ENCODE measurements at regions not wholly inside any gene's neighbourhood (a gene's known extent, or its start where the extent isn't known, plus 50 kb on each side); places are given as distances from the start of the nearest gene placed in this dataset.

DNA sequence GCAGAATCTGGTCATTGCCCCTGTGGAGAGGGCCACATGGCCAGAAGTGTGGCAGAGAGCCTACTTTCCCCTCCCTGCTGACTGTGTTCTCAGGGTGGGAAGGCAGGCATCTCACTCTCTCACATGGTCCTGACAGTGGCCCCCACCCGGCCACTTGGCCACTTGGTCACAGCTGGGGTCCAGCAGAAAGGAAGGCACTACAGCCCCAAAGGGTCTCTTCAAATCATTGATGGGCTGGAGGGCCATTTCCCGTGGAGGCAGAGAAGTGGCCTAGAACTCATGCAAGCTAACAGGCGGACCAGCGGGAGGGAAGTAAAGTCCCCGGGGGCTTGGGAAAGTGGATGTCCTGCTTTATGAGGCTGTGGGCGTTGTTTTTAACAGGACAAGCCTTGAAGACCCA is 125.3 kb downstream of the EMX2 start:
- no peak for DNase-seq (ENCODE audit: extremely low spot score, insufficient read length, low read depth)
- no peak for FAIRE-seq

DNA sequence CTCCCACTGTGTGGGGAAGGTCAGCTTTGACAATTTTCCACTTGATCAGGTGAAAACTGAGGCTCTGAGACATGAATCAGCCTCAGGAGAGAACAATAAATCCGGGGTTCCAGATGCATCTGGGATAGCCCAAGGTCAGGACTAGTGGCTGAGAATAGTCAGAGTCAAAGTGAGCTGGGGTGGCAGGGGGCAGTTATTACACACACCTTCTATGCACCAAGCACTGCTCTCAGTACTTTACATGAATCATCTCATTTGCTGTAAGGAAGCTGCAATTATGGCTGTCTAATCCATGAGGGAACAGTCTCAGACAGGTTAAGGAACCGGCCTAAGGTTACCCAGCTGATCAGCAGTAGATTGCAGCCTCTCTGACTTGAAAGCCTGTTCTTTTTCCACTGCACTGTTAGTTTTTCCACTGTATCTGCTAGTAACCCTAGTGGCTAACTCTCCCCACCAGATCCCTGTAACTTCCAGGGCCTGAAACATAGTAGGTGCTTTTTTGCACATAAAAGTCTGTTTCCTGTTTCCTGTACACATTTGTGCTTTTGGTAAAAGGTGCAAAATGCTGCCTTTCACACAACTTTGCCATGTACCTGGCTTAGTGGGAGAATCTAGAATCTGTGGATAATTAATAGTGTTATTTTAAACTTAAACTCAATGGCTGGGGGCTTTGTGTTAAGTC is 125.9 kb downstream of the EMX2 start:
- no peak for FAIRE-seq
- DNase-seq (ENCODE audit: extremely low spot score, insufficient read length, low read depth) = no peak

DNA sequence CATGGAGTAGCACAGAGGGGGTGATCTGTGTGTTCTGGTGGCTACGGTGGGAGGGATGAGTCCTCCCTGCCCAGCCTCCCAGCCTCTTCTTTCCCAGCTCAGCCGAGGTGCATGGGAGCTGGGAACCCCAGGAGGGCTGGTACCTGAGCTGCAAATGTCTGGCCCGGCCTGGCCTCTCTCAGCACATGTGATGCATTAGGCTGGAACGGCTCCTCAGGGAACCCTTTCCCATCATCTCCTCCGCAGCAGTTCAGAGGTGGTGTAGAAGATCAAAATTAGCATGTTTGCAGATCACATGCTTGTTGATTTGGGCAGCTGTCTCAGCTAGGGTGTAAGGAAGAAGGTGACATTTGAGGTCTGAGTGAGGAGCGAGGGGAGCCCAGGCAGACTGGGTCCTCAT is 126.6 kb downstream of the EMX2 start:
- FAIRE-seq (no peak), DNase-seq (ENCODE audit: extremely low spot score, insufficient read length, low read depth) (no peak)

DNA sequence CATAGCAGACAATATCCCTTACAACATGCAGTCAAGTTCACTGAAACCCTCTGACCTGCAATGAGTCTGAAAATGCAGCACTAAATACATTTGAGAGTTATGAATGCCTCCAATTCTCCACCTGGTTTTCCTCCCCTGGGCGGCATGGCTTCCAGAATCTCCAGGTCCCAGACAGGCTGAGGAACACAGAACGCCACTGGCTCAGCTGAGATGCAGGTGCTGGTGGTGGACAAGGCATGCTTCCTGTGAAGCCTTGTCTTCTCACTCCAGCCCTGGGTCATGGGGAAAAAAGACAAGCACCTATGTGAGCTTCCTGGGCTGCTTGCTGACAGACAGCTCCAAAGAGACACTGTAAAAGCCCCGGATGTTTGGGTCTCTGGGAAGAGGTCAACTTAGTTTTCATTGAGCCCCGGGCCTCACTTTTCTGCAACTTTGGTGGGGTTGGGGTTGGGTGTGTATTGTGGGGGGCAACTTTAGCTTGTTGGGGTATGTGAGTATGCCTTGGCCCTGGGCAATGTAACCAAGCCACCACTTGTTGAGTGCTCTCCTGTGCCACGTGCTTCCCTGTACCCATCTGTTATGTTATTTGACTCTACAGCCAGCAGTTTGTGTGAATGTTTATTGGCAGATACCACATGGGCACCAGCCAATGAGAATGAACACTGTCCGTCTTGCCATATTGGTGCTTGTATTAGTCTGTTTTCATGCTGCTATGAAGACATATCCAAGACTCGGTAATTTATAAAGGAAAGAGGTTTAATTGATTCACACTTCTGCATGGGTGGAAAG is 127.8 kb downstream of the EMX2 start:
- FAIRE-seq (no peak), DNase-seq (ENCODE audit: extremely low spot score, insufficient read length, low read depth) (no peak)

DNA sequence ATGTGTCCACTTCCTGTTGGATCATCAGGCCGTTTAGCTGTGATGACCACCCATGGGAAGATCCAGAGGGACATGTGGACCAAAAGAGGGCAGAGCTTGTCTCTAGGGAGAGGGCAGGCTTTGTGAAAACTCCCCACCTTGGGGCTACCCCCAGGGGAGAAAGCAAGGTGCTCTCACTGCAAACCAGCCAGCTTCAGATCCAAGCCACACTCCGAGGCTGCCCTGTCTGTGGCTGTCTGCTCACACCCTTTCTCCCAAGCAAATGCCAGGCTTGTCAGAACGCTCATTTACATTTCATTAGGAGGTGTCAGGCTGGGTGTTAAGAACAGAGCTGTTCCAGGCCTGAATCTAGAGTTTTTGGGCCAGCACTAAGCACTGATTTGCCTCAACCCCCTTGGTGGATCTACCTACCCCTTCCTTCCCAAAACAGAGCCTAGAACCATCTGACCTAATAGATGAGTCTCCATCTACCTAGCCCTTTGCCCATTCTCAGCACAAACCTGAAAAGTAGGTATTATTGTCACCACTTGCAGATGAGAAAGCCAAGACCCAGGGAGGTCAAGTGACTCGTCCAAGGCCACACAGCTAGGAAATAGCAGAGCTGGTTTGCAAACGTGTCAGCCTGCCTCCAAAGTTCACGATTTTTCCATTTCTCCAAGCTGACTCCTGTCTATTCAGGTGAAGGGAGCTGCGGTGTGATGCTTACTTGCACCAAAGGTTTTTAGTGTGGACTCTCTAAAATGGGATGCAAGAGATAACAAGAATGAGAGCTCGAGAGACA is 130.9 kb downstream of the EMX2 start:
- DNase-seq (ENCODE audit: extremely low spot score, insufficient read length, low read depth) (no peak), FAIRE-seq (no peak)

DNA sequence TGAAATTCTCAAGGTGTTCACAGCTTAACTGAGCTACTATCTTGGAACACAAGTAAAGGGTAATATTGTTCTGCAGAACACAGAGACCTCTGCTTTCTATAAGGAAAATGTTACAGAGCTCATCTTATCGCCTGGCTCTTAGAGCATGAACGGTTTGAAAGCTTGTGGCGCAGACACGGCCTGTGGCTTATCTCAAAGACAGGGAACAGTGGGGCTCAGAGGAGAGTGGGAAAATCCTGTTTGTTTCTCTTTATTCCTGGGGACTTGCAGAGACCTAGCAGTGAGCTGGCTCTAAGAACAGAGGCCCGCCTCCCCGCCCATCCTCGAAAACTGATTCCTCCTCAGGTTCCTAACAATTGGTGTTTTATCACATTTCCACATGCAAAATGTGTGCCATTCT is 131.7 kb downstream of the EMX2 start:
- FAIRE-seq = no peak
- no peak for DNase-seq (ENCODE audit: extremely low spot score, insufficient read length, low read depth)

DNA sequence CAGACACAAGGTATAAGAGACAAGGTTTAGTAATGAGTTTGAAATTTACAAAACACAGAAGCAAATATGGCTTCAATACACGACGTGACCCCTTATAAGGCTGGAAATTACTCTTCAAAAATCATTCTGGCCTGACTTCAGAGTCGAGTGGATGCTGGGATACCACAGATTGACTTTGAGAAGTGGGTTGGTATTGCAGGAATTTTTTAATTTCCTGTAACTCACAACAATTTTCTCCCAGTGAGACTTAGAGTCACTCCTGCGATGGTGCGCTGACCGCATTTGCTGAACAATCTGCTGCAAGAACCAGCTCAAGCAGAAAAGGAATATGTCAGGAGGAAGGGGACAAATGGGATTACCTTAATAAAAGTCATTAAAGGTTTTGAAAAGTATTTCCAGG is 132.1 kb downstream of the EMX2 start:
- FAIRE-seq = no peak
- no peak for DNase-seq (ENCODE audit: extremely low spot score, insufficient read length, low read depth)

DNA sequence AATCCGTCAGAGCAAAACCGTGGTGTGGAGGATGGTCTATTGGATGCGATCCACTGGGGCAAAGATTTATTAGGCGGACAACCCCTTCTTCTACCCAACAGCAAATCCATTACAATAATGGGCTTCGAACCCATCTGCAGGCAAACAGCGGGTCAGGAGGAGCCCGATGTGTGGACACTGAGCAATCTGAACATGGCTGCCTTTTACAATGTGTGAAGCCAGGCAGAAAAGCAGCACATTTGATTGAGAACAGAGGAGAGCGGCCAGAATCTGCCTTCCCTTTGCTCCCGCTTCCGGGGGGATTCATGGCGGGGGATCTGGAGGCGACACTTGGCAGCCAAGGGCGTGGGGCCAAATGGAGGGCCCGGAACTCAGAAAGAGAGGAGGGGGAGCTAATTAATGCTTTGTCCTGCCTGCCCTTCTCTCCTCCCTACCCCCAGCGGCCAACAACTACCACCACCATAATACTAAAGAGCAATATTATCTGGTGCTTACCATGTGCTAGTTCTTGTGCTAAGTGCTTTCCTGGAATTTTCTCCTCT is 133.0 kb downstream of the EMX2 start:
- DNase-seq (ENCODE audit: extremely low spot score, insufficient read length, low read depth) (no peak), FAIRE-seq (no peak)

DNA sequence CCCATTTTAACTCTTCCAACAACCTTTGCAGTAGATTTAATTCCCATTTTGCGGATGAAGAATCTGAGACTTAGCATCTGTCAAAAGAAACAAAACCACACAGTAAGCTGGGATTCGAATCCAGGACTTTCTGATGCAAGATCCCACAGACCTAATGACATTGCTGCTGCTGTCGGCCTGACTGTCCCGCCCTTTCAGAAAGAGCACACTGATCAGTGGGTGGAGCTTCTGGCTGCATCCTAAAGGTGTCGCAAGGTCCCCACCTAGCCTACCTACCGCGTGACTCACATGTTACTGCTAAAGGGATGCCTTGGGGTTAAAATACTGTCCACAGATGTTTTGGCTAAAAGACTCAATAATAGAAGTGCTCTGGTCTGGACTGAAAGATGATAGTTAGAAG is 134.7 kb downstream of the EMX2 start:
- no peak for FAIRE-seq
- no peak for DNase-seq (ENCODE audit: extremely low spot score, insufficient read length, low read depth)

DNA sequence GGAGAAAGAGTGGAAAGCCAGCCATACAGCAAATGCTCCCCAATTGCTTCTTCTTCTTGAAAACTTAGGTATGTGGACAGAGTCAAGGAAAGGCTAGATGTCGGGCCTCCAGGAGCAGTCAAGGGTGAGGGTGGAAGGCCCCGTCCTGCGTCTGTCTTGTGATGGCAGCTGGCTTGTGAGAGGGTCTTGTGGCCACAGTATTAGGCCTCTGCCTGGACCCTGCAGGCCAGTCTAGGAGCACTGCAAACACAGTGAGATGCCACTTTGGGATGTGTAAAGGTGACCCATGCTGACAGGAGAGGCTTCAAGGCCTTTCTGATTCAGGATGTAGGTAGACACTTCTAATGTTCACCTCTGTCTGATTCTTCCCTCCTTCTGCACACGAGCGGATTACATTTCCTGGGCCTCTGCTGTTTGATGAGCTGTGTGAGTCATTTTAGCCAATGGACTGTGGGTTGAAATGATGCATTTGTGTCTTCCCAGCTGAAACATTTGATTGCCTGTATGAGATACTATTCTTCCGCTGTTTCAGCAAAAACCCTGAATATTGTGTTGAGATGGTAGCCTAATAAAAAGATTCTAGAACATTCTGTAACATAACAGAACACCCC is 135.4 kb downstream of the EMX2 start:
- FAIRE-seq = no peak
- DNase-seq (ENCODE audit: extremely low spot score, insufficient read length, low read depth) = no peak

DNA sequence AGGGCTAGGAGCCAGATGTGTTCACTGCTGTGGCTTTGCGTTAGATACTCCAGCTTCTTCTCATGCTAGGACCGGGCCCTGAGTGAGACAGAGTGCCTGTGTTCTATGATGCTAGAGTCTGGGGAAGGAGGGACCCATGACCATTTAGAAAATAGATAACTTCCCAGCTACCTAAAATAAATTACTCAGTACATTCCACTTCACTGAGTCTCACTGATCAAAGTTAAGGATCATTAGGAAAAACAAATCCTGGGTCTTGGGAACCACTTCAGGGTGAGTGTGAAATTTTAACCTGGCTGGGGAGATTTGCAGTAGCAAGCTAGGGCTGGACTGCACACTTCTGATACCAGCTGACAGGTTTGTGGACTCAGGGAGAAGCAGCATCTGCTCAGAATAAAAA is 138.1 kb downstream of the EMX2 start:
- FAIRE-seq = no peak

DNA sequence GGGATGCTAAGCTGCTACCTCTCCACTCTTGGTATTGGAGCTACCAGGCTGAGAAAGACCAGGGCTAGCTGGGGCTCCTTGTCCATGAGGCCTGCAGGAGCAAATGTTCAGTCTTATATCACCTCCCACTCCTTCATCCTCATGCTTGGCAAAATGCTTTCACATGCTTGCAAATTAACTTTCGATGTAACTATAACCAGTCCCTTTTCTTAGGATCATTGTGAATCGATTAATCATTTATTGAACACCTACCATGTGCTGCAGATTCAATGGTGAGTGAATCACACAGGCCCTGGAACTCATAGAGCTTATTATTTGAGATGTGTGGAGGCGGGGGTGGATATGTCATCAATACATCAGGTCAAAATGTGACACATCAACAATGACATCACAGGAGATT is 138.6 kb downstream of the EMX2 start:
- no peak for FAIRE-seq
- DNase-seq (ENCODE audit: extremely low spot score, insufficient read length, low read depth) = no peak

More for the DNA sequence above, 138.1 kb downstream of the EMX2 start:
- DNase-seq (ENCODE audit: extremely low spot score, insufficient read length, low read depth) = no peak

DNA sequence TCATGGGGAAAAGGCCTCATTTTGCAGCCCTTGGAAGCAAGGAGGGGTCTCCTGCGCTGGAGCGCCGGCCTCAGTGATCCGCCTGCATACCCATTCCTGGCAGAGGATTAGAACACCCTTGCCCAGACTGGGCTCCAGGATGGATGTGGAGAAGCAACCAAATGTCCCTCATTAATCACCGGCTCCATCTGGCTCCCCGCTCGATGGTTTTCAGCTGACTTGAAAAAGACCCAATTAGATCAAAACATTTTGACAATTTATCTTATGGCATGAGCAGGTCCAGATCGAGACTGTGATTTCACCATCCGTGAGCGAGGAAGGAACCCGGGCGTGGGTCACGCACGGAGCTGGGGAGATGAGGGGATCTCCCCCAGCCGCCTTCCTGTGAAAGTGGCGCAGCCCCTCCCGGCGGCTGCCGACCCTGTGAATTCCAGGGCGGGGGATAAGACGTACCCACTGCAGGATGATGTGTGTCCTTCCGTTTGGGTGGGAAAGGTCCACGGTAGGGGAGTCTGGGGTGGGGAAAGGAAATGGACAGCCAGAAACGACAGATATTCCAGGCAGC is 141.6 kb downstream of the EMX2 start:
- DNase-seq (ENCODE audit: extremely low spot score, insufficient read length, low read depth) = no peak
- FAIRE-seq = no peak

DNA sequence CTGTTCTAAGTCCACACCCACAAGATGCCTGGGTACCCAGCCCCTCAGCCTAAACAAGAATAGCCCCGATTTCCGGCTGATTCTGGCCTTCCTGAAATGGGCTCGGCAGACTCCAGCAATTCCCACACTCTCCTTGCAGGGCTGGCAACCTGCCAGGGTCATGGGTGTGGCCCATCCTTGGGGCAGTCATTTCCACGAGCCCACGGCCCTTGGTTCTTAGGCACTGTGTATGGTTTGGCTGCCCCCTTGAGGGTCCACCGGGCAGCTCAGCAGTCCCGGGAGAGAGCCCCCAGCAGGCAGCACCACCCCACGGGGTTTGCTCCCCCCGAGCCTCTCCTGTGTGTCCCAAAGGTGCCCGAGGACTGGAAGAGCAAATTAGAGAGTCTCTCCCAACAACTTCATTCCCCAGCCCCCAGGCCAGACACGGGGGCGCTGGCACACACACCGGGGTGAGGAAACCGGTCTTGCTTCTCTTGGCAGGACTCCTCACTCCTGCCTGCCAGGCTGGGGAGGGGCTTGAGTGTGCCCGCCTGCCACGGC is 142.2 kb downstream of the EMX2 start:
- DNase-seq (ENCODE audit: extremely low spot score, insufficient read length, low read depth) (no peak), FAIRE-seq (no peak)

DNA sequence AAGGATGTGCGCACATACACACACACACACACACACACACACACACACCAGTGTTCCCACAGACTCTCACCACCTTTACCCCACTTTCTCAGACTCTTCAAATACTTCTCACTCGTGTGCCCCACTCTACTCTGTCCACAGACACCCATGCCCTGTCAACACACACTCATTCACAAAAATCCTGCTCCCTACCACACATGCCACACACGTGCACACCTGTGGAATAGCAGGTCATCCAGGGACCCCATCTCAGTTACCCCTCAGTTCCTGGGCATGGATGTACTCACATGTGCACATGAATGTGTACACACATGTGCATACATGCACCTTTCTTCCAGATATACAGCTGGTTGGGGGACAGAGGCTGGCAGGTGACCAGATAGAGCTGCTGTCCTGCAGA is 142.9 kb downstream of the EMX2 start:
- no peak for DNase-seq (ENCODE audit: extremely low spot score, insufficient read length, low read depth)
- FAIRE-seq = no peak

DNA sequence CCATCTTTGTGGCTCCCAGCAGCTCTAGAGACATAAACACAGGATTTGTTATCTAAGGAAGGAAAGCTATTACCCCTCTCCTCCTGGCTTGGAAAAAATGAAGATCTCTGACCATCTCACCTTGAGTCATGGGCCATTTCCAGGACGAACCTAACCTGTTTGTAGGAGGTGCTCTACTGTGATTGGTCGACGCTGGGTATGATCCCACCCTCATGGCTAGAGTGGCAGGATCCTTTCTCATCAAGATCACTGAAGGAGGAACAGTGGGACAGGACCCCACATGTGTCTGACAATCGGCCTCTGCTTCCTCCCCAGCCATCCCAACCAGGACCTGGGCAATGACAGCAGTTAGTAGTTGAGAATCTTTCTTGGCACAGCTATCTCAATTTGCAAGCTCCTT is 144.1 kb downstream of the EMX2 start:
- FAIRE-seq (no peak), DNase-seq (ENCODE audit: extremely low spot score, insufficient read length, low read depth) (no peak)

DNA sequence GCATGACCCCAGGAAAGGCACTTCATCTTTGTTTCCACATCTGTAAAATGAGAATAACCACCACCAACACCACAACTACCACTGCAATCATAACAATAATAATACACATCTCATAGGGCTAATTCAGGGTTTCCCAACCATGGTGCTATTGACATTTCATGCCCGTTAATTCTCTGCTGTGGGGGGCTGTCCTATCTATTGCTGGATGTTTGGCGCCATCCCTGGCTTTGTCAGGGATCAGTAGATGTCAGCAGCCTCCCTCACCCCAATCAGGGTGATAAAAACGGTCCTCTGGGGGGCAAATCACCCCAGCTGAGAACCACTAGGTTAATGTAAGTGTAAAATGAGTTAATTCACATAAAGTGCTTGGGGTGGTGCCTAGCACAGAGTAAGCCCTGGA is 145.8 kb downstream of the EMX2 start:
- FAIRE-seq (no peak), DNase-seq (ENCODE audit: extremely low spot score, insufficient read length, low read depth) (no peak)

DNA sequence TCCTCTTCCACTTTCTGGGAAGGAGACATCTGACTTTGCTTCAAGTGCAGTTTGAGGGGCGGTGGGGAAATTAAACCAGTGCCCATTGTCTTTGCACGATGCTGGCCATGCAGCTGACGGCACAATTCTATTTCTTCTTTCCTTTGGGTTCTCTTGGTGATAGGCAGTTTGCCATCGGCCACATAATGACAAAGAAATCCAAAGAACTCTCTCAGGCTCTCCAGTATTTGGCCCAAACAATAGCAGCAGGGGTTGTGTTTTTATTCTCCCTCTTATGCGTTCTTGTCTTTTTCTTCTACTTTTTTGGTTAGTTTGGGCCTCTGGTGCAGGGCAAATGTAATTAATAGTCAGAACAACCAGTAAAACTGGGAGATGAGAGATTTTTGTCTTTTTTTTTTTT is 147.0 kb downstream of the EMX2 start:
- no peak for FAIRE-seq
- no peak for DNase-seq (ENCODE audit: extremely low spot score, insufficient read length, low read depth)

DNA sequence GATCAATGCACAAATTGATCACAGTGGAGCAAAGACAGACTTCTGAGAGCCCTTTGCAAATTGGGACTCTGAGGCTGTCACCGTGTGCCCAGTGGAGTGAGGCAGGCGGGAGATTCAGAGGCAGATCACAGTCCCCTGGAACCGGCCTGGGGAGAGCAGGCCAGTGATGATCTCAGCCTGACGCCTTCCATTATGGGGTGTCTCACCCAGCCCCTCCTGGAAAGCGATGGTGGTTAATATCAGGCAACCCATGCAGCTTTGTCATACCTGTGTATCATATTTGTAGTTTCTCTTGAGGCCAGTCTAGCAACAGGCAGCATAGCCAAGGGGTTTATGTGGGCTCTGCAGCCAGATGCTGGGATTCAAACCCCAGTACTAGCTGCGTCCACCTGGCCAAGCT is 147.8 kb downstream of the EMX2 start:
- FAIRE-seq (no peak), DNase-seq (ENCODE audit: extremely low spot score, insufficient read length, low read depth) (no peak)

DNA sequence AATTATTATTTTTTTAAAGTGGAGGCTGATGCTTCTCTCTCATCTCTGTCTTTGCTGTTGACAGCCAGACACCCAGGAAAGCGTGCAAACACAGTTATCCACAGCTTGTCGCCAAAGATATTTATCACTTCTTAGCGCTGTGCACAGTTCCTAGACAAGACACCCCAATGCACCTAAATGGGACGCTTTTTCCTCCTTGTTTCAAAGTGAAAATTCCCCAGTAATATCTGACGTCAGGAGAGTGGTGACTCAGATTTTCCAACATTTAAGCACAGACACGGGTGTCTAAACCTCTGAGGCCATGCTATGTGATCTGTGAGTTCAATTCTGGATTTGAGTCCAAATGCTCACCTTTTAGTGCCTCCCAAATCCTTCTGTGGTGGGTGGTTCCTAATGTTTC is 151.6 kb downstream of the EMX2 start:
- DNase-seq (ENCODE audit: extremely low spot score, insufficient read length, low read depth) = no peak
- no peak for FAIRE-seq
